HepG2 (cell line): ENCODE measurements at regions not wholly inside any gene's neighbourhood (a gene's known extent, or its start where the extent isn't known, plus 50 kb on each side); places are given as distances from the start of the nearest gene placed in this dataset.
A peak's percentile ranks its signal among the peaks of the same experiment; 100 is the strongest.

Experiments used
- GLI4 ChIP-seq: sonication (generic); formaldehyde crosslinking; IDR thresholded peaks from 2 replicates; pipeline ENCODE4 v1.5.1; 2020; ENCODE audit warnings: missing genetic modification reagents, mild to moderate bottlenecking, moderate library complexity, borderline replicate concordance
- HNF4A ChIP-seq: sonication (generic); formaldehyde crosslinking; IDR thresholded peaks from 2 replicates; pipeline ENCODE4 v1.4.0; 2020; ENCODE audit warnings: missing genetic modification reagents
- NFIC ChIP-seq: IDR thresholded peaks from 2 replicates; pipeline ENCODE4 v1.6.1; 2012; ENCODE audit warnings: mild to moderate bottlenecking, low read length, inconsistent platforms
- POLR2A ChIP-seq, 2 experiments: IDR thresholded peaks; 2 replicates each; pipeline ENCODE4 v1.6.1; 2011; ENCODE audit warnings: low read depth in 2 of 2, low read length in 2 of 2, mild to moderate bottlenecking in 1 of 2, moderate library complexity in 1 of 2; ENCODE audit not compliant: insufficient read depth in 1 of 2
- RBM39 ChIP-seq: fragments of 200-400 bp; formaldehyde crosslinking; IDR thresholded peaks from one replicate; pipeline ENCODE4 v1.6.1; 2018; ENCODE audit warnings: antibody characterized with exemption, mild to moderate bottlenecking, low read depth, low read length; ENCODE audit not compliant: poor library complexity, severe bottlenecking
- SRF ChIP-seq: IDR thresholded peaks from 2 replicates; pipeline ENCODE4 v1.6.1; 2011; ENCODE audit warnings: mild to moderate bottlenecking, low read depth, low read length, moderate library complexity
- STAT5B ChIP-seq: sonication (generic); formaldehyde crosslinking; IDR thresholded peaks from 2 replicates; pipeline ENCODE4 v1.4.0; 2020; ENCODE audit warnings: missing genetic modification reagents
- TF ChIP-seq, protein P1 (sequence below): sonication (generic); formaldehyde crosslinking; IDR thresholded peaks from 2 replicates; pipeline ENCODE4 v1.4.0; 2020; ENCODE audit warnings: mild to moderate bottlenecking, missing genetic modification reagents
- TF ChIP-seq, protein P2 (sequence below): sonication (generic); formaldehyde crosslinking; IDR thresholded peaks from 2 replicates; pipeline ENCODE4 v1.4.0; 2020; ENCODE audit warnings: missing genetic modification reagents
- TF ChIP-seq, protein P3 (sequence below): sonication (generic); formaldehyde crosslinking; IDR thresholded peaks from 2 replicates; pipeline ENCODE4 v1.9.0; 2022; ENCODE audit warnings: low read depth, missing genetic modification reagents

DNA sequence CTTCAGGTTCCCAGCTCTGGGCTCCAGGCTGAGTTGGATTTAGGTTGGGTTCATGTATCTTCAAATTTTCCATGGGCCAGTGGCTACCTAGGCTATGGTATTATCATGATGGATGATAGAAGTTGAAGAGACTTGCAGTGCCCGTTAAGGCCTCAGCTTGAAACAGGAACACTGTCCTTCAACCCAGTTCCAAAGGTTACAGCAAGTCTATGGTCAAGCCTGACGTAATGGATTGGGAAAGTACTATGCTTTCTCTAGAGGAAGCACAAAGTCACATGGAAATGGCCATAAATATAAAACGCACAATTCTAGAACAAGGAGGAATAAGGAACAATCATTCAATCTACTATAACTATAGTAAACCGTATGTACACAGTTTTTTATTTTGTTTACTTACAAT is 593.2 kb downstream of the ZEB2 start:
- no peak for TF ChIP-seq RBM39
- TF ChIP-seq, protein P1, sequence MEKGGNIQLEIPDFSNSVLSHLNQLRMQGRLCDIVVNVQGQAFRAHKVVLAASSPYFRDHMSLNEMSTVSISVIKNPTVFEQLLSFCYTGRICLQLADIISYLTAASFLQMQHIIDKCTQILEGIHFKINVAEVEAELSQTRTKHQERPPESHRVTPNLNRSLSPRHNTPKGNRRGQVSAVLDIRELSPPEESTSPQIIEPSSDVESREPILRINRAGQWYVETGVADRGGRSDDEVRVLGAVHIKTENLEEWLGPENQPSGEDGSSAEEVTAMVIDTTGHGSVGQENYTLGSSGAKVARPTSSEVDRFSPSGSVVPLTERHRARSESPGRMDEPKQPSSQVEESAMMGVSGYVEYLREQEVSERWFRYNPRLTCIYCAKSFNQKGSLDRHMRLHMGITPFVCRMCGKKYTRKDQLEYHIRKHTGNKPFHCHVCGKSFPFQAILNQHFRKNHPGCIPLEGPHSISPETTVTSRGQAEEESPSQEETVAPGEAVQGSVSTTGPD (CRISPR knock-in tag), result no peak
- TF ChIP-seq GLI4 (CRISPR knock-in tag), result no peak
- peak; percentile 28; the same call in 1 of the 2 replicates for TF ChIP-seq HNF4A (CRISPR knock-in tag)
- TF ChIP-seq STAT5B, result no peak
- no peak for TF ChIP-seq POLR2A (IDR thresholded peaks at IDR 0.05; ENCODE audit: insufficient read depth in 1 of 2, low read depth in 2 of 2, low read length in 2 of 2)
- TF ChIP-seq, protein P2, sequence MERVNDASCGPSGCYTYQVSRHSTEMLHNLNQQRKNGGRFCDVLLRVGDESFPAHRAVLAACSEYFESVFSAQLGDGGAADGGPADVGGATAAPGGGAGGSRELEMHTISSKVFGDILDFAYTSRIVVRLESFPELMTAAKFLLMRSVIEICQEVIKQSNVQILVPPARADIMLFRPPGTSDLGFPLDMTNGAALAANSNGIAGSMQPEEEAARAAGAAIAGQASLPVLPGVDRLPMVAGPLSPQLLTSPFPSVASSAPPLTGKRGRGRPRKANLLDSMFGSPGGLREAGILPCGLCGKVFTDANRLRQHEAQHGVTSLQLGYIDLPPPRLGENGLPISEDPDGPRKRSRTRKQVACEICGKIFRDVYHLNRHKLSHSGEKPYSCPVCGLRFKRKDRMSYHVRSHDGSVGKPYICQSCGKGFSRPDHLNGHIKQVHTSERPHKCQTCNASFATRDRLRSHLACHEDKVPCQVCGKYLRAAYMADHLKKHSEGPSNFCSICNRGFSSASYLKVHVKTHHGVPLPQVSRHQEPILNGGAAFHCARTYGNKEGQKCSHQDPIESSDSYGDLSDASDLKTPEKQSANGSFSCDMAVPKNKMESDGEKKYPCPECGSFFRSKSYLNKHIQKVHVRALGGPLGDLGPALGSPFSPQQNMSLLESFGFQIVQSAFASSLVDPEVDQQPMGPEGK, result no peak
- TF ChIP-seq, protein P3, sequence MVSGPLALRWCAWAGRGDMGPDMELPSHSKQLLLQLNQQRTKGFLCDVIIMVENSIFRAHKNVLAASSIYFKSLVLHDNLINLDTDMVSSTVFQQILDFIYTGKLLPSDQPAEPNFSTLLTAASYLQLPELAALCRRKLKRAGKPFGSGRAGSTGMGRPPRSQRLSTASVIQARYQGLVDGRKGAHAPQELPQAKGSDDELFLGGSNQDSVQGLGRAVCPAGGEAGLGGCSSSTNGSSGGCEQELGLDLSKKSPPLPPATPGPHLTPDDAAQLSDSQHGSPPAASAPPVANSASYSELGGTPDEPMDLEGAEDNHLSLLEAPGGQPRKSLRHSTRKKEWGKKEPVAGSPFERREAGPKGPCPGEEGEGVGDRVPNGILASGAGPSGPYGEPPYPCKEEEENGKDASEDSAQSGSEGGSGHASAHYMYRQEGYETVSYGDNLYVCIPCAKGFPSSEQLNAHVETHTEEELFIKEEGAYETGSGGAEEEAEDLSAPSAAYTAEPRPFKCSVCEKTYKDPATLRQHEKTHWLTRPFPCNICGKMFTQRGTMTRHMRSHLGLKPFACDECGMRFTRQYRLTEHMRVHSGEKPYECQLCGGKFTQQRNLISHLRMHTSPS (CRISPR knock-in tag), result no peak
- TF ChIP-seq SRF, result no peak
- TF ChIP-seq NFIC, result no peak
